HepG2 (cell line): ENCODE measurements at regions not wholly inside any gene's neighbourhood (a gene's known extent, or its start where the extent isn't known, plus 50 kb on each side); places are given as distances from the start of the nearest gene placed in this dataset.
A peak's percentile ranks its signal among the peaks of the same experiment; 100 is the strongest.

ENCODE experiments used
- ATAC-seq: fragments of 200-7000 bp; cut with Tn5 transposase; 3 replicates; pipeline ENCODE4 v1.9.1; 2020; ENCODE audit warnings: mild to moderate bottlenecking, moderate library complexity
- BruUV-seq: library from RNA; stranded (reverse); fragments of 400-500 nt; replicated peaks from 2 replicates; lab custom pipeline; 2021; lab: Mats Ljungman, UMichigan
- CTCF ChIA-PET: fragments of 300-600 bp; formaldehyde crosslinking; extraction: SDS; loops from one replicate; lab custom pipeline; 2021; ENCODE audit warnings: low total read pairs, inconsistent platforms, low intra/inter-chr PET ratio; lab: Yijun Ruan, JAX
- POLR2A ChIA-PET: fragments of 350-600 bp; sonication (Branson Sonifier 250); formaldehyde crosslinking; loops from one replicate; lab custom pipeline; 2020; ENCODE audit warnings: antibody characterized with exemption, inconsistent platforms; lab: Yijun Ruan, JAX
- DNase-seq: peaks from one replicate; pipeline ENCODE4 v3.0.0-alpha.2; 2015; ENCODE audit warnings: low spot score
- FAIRE-seq: peaks from 3 replicates; lab custom pipeline; 2011; peaks lifted over from hg19 to GRCh38; lab: Jason Lieb, UNC
- H2AFZ ChIP-seq: one replicate; pipeline ENCODE4 v1.6.1; 2011; ENCODE audit warnings: low read length, inconsistent platforms
- H3K27ac ChIP-seq: fragments of 300-600 bp; 3 replicates; pipeline ENCODE4 v1.8.0; 2011; ENCODE audit warnings: mixed run types, mild to moderate bottlenecking, mixed read lengths, low read length, inconsistent platforms; ENCODE audit not compliant: insufficient read depth; ENCODE audit errors: extremely low read length
- H3K27me3 ChIP-seq, 2 experiments: fragments of 200-600 bp in 1 of 2; 2 replicates in 1 of 2; 3 replicates in 1 of 2; pipeline versions ENCODE4 v1.6.0 to v1.8.0; 2011; ENCODE audit warnings: low read length in 2 of 2, mild to moderate bottlenecking in 2 of 2, moderate library complexity in 2 of 2, inconsistent platforms in 1 of 2; ENCODE audit not compliant: insufficient read depth in 2 of 2, control insufficient read depth in 1 of 2
- H3K36me3 ChIP-seq, 2 experiments: fragments of 200-600 bp in 1 of 2; replicated peaks in 1 of 2; 2 replicates in 1 of 2; 3 replicates in 1 of 2; pipeline versions ENCODE4 v1.5.1 to v1.8.0; 2011; ENCODE audit warnings: low read length in 2 of 2, inconsistent platforms in 1 of 2; ENCODE audit not compliant: insufficient read depth in 2 of 2, control insufficient read depth in 1 of 2
- H3K4me1 ChIP-seq: 2 replicates; pipeline ENCODE4 v1.5.1; 2012; ENCODE audit warnings: low read length, inconsistent platforms; ENCODE audit not compliant: insufficient read depth
- H3K4me2 ChIP-seq: 2 replicates; pipeline ENCODE4 v1.6.0; 2011; ENCODE audit warnings: low read depth, low read length, inconsistent platforms
- H3K4me3 ChIP-seq, 3 experiments: fragments of 200-600 bp in 1 of 3; sonication (generic), shearing (Covaris generic) in 1 of 3; replicated peaks in 1 of 3; 2 replicates each; pipeline ENCODE4 v1.5.1; 2011 to 2016; ENCODE audit warnings: low read length in 3 of 3, inconsistent platforms in 2 of 3, low read depth in 2 of 3, mild to moderate bottlenecking in 2 of 3, control low read depth in 1 of 3, mixed read lengths in 1 of 3; ENCODE audit not compliant: insufficient read depth in 1 of 3
- H3K79me2 ChIP-seq: one replicate; pipeline ENCODE4 v1.6.1; 2011; ENCODE audit warnings: low read length, inconsistent platforms; ENCODE audit not compliant: insufficient read depth
- H3K9ac ChIP-seq: 2 replicates; pipeline ENCODE4 v1.6.0; 2011; ENCODE audit warnings: mild to moderate bottlenecking, low read depth, low read length, inconsistent platforms; ENCODE audit not compliant: insufficient read depth
- H3K9me3 ChIP-seq: 2 replicates; pipeline ENCODE4 v1.5.1; 2012; ENCODE audit warnings: mild to moderate bottlenecking, low read length
- H4K20me1 ChIP-seq: 2 replicates; pipeline ENCODE4 v1.6.0; 2011; ENCODE audit warnings: inconsistent platforms, mild to moderate bottlenecking, low read length, moderate library complexity; ENCODE audit not compliant: insufficient read depth
- MAFF ChIP-seq: IDR thresholded peaks from 2 replicates; pipeline ENCODE4 v1.6.1; 2011; ENCODE audit warnings: low read depth, low read length, improper control_type of control experiment
- MAFG ChIP-seq: sonication (generic); formaldehyde crosslinking; IDR thresholded peaks from 2 replicates; pipeline ENCODE4 v1.5.1; 2020; ENCODE audit warnings: mild to moderate bottlenecking, missing genetic modification reagents
- MAFK ChIP-seq, 2 experiments: IDR thresholded peaks in 1 of 2; conservative IDR thresholded peaks in 1 of 2; 2 replicates each; pipeline ENCODE4 v1.6.1; 2011; ENCODE audit warnings: improper control_type of control experiment in 2 of 2, low read length in 2 of 2
- MLXIP ChIP-seq: sonication (generic); formaldehyde crosslinking; IDR thresholded peaks from 2 replicates; pipeline ENCODE4 v1.9.0; 2021; ENCODE audit warnings: missing genetic modification reagents, borderline replicate concordance
- NFE2L2 ChIP-seq: fragments of 150-350 bp; IDR thresholded peaks from 2 replicates; pipeline ENCODE4 v1.6.1; 2014; ENCODE audit warnings: low read length
- SMAD3 ChIP-seq: sonication (generic); formaldehyde crosslinking; IDR thresholded peaks from 2 replicates; pipeline ENCODE4 v1.4.0; 2020; ENCODE audit warnings: missing genetic modification reagents
- WGBS: methylation state at CpG from one replicate; pipeline ENCODE4 v1.1.6; 2017; ENCODE audit warnings: low lambda C conversion rate; 5-methylcytosine and 5-hydroxymethylcytosine counted together
- in situ Hi-C: cut with HindIII; loops from 2 replicates; pipeline ENCODE4 v1.10.0; 2017; ENCODE audit warnings: low pct_unique_long_range_greater_than_20kb; ENCODE audit not compliant: extremely low pct_ligation_motif_present
- intact Hi-C: fragments of 100-400 bp; cut with micrococcal nuclease; formaldehyde crosslinking; loops from one replicate; pipeline ENCODE4 v1.10.0; 2022; ENCODE audit not compliant: unreplicated experiment

GRCh38 chr10:78124167-78124566 is 90.5 kb downstream of the RPS24 start:
- FAIRE-seq: no peak
- intact Hi-C loops: no loop called here

More at GRCh38 chr10:78124167-78124566, 90.5 kb downstream of the RPS24 start:
- H3K79me2 ChIP-seq: no peaks in the 10 kb centered on the region
- no peak overlapping the region for H3K4me3 ChIP-seq
- no peaks in the 10 kb centered on the region; the same call in 1 of the 2 replicates for H3K9me3 ChIP-seq
- ATAC-seq (no peak), DNase-seq (no peak)
- in situ Hi-C loops: no loop called here
- TF ChIP-seq NFE2L2 (peak; percentile 81), MAFF (peak; percentile 100), MAFK (conservative IDR thresholded peaks at IDR 0.05 in 1 of 2, IDR thresholded peaks at IDR 0.05 in 1 of 2; ENCODE audit: low read length in 2 of 2) (peak; percentile 99 to 100), SMAD3 (CRISPR knock-in tag) (no peak), MAFG (CRISPR knock-in tag) (peak; percentile 61; the same call in 1 of the 2 replicates), MLXIP (CRISPR knock-in tag) (no peak)
- CTCF ChIA-PET: no interaction called here
- no peak overlapping the region for H3K4me2 ChIP-seq
- H3K9ac ChIP-seq: no peak overlapping the region
- POLR2A ChIA-PET: no interaction called here
- no peak overlapping the region for H2AFZ ChIP-seq
- 3% methylated on average over 1 of the region's 1 CpG for WGBS
- no TSS peak for BruUV-seq
- no peaks in the 10 kb centered on the region for H3K4me1 ChIP-seq
- no peaks in the 10 kb centered on the region for H3K27me3 ChIP-seq
- H3K27ac ChIP-seq: no peak overlapping the region
- no peaks in the 10 kb centered on the region for H3K36me3 ChIP-seq
- H4K20me1 ChIP-seq: no peaks in the 10 kb centered on the region
